ENCODE measurements at regions not wholly inside any gene's neighbourhood (a gene's known extent, or its start where the extent isn't known, plus 50 kb on each side); places are given as distances from the start of the nearest gene placed in this dataset.

DNA sequence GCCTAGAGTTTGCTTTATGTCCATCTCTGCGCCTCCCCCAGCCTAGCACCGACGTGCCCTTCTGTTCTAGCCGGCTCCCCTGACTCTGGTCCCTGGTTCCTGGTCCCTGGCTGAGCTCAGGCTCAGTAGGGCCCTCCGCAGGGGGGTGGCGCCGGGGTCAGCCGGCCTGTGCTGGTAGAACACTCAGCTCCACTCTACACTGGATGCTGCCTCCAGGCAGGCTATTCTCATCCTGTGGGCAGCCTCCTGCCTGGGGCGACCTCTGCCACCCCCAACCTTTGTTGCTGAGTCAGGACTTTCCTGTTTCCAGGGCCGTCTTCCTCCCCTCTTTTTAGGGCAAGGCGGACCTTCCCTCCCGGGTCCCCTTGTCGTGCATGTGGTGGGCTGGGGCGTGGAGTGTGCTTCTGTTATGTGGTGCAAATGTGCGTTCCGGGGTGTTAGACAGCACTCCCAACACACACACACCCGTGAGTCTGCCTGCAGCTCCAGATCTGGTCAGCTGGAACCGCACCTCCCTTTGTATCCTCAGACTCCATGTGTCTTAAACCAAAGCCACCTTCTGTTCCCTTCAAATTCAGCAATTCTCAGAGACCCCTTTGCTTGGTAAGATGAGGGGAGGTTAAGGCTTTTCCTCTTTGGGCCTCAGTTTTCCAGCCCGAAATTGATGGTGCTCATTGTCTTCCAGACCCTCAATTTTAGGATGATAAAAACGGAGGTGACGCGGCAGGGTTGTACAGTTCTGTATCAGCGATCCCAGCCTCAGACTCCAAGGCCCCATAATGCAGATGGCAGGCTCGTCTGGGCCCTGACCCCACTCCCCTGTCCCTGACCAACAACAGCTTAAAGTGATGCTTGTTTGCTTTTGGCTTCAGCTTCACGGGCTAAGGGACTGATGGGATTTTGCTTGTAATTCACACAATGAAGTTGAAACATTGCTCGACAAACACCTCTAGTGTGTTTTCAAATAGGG is 1327.9 kb downstream of the BRD1 start:
- Histone ChIP-seq H3K14ac (replicated peaks; ENCODE audit: low read depth, low read length) (no peak overlapping the region), H3K9me3 (ENCODE audit: control insufficient read depth, insufficient read depth, low read length) (peaks cover 33% of the 10 kb centered on the region), H3K4me1 (ENCODE audit: control insufficient read depth, insufficient read depth, low read length) (no peaks in the 10 kb centered on the region), H2AK5ac (ENCODE audit: low read depth, low read length) (no peak overlapping the region), H3K4me3 (ENCODE audit: insufficient read depth, low read depth, low read length) (no peak overlapping the region), H3K56ac (ENCODE audit: extremely low read depth, insufficient read depth, low read length) (no peak overlapping the region), H2AFZ (replicated peaks; ENCODE audit: low read length, poor library complexity) (no peak overlapping the region), H3K36me3 (ENCODE audit: control insufficient read depth, insufficient read depth, low read length) (no peaks in the 10 kb centered on the region), H2BK120ac (ENCODE audit: low read depth, low read length) (no peak overlapping the region), H4K20me1 (ENCODE audit: insufficient read depth, low read length) (no peaks in the 10 kb centered on the region), H2BK5ac (ENCODE audit: low read depth, low read length, poor library complexity, severe bottlenecking) (no peak overlapping the region), H3K27ac (ENCODE audit: insufficient read depth, low read length) (no peak overlapping the region), H2BK20ac (ENCODE audit: low read depth, low read length) (no peak overlapping the region), H3K18ac (ENCODE audit: low read depth, low read length) (no peak overlapping the region), H3K4me2 (ENCODE audit: low read depth, low read length) (no peak overlapping the region), H4K5ac (ENCODE audit: low read depth, low read length) (no peak overlapping the region), H4K91ac (ENCODE audit: insufficient read depth, low read depth, low read length) (no peak overlapping the region), H4K8ac (ENCODE audit: low read depth in 2 of 2, low read length in 2 of 2) (no peak overlapping the region), H2AK9ac (replicated peaks; ENCODE audit: low read depth, low read length, poor library complexity) (peak overlapping the region; percentile 23), H3K9me1 (ENCODE audit: insufficient read depth, low read length) (no peaks in the 10 kb centered on the region), H3K27me3 (ENCODE audit: control insufficient read depth, insufficient read depth, low read length) (no peaks in the 10 kb centered on the region), H3K9ac (ENCODE audit: low read depth, low read length) (no peak overlapping the region), H2BK15ac (ENCODE audit: low read depth, low read length) (no peak overlapping the region), H3K4ac (ENCODE audit: low read depth, low read length) (no peak overlapping the region), H3K23ac (ENCODE audit: low read depth, low read length) (no peak overlapping the region), H3K79me1 (ENCODE audit: low read depth in 1 of 2, low read length in 2 of 2) (no peaks in the 10 kb centered on the region)
- intact Hi-C loops (cut with micrococcal nuclease) = no loop called here
- in situ Hi-C loops (cut with MboI; ENCODE audit: low sequenced_read_pairs) = loop anchor here (10.0 kb wide), 1 partner anchor 1935 kb away; no protein-coding TSS in a partner anchor
- TF ChIP-seq MAFK (IDR thresholded peaks at IDR 0.05; ENCODE audit: low read depth, low read length) = peak; percentile 54
- TF ChIP-seq RCOR1 (IDR thresholded peaks at IDR 0.05; ENCODE audit: insufficient replicate concordance, low read length) = no peak
- CTCF ChIA-PET = no interaction called here
- POLR2A ChIA-PET (ENCODE audit: unreplicated experiment) = no interaction called here
- BruUV-seq (replicated peaks) = no TSS peak
- no peak for DNase-seq
- WGBS, 2 experiments (ENCODE audit: extremely low coverage in 2 of 2, insufficient read length in 1 of 2) = 75% methylated on average over 9 of the region's 26 CpGs; no CpG with 5 or more reads in 1 of the 2 experiments
- no peak for ATAC-seq (ENCODE audit: low read depth)
- dilution Hi-C loops (cut with HindIII; ENCODE audit: low sequenced_read_pairs, unreplicated experiment) = no loop called here

Data from IMR-90 (cell line).